ENCODE measurements at regions not wholly inside any gene's neighbourhood (a gene's known extent, or its start where the extent isn't known, plus 50 kb on each side); places are given as distances from the start of the nearest gene placed in this dataset.

DNA sequence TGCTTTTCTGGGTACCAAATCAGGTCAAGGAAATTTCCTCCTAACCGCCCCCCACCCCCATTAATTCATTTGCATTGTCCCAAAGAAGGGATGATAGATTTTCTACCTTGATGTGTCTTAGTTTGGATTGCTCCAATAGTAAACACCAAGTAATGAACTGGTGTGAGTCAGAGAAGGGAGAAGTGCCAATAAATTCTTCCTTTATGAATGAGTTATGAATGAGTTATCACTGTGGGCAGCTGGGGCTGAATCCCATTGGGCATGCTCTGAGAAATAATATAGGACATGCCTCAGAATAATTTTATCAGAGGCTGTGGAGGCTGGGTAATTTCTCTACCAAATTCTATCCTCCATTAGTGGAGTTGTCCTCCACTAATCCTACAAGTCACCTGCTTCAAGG, 277.9 kb upstream of the FLRT2 start:
- TF ChIP-seq ZFX (IDR thresholded peaks at IDR 0.05; ENCODE audit: borderline replicate concordance), result no peak
- TF ChIP-seq, protein P1, sequence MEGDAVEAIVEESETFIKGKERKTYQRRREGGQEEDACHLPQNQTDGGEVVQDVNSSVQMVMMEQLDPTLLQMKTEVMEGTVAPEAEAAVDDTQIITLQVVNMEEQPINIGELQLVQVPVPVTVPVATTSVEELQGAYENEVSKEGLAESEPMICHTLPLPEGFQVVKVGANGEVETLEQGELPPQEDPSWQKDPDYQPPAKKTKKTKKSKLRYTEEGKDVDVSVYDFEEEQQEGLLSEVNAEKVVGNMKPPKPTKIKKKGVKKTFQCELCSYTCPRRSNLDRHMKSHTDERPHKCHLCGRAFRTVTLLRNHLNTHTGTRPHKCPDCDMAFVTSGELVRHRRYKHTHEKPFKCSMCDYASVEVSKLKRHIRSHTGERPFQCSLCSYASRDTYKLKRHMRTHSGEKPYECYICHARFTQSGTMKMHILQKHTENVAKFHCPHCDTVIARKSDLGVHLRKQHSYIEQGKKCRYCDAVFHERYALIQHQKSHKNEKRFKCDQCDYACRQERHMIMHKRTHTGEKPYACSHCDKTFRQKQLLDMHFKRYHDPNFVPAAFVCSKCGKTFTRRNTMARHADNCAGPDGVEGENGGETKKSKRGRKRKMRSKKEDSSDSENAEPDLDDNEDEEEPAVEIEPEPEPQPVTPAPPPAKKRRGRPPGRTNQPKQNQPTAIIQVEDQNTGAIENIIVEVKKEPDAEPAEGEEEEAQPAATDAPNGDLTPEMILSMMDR (IDR thresholded peaks at IDR 0.05), result no peak

Measured in 22Rv1 (cell line).